ENCODE measurements at regions not wholly inside any gene's neighbourhood (a gene's known extent, or its start where the extent isn't known, plus 50 kb on each side); places are given as distances from the start of the nearest gene placed in this dataset.
"Not testable (repeated sequence)": the region's sequence is repeated elsewhere in the genome, so short reads cannot be mapped to it uniquely, and the experiment has no call there.

DNA sequence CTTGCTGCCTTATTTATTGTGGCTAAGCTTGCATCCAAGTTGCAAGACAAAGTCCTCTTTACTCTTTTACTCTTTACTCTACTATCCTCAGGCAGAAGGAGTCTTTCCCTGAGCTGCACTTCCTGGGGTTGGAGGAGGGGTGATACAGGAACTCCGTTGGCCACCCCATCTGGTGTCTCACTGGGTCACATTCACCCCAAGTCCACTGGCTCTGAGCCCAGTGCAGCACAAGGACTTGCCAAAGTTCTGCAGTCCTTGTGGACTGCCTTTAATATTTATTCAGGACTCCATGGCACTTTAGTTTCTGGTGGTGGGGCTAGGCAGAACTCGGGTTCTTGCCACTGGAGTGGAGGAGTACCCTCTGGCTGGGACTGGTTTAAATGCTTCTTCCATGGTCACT lies 165.4 kb upstream of the KCNH8 start:
- Histone ChIP-seq H3K27me3 (no peaks in the 10 kb centered on the region), H3K4me1 (ENCODE audit: insufficient read depth) (no peaks in the 10 kb centered on the region), H3K4me3 (no peak overlapping the region), H3K36me3 (no peaks in the 10 kb centered on the region), H3K9me3 (no peaks in the 10 kb centered on the region), H3K27ac (no peak overlapping the region)
- no peak for DNase-seq
- TF ChIP-seq, protein P1, sequence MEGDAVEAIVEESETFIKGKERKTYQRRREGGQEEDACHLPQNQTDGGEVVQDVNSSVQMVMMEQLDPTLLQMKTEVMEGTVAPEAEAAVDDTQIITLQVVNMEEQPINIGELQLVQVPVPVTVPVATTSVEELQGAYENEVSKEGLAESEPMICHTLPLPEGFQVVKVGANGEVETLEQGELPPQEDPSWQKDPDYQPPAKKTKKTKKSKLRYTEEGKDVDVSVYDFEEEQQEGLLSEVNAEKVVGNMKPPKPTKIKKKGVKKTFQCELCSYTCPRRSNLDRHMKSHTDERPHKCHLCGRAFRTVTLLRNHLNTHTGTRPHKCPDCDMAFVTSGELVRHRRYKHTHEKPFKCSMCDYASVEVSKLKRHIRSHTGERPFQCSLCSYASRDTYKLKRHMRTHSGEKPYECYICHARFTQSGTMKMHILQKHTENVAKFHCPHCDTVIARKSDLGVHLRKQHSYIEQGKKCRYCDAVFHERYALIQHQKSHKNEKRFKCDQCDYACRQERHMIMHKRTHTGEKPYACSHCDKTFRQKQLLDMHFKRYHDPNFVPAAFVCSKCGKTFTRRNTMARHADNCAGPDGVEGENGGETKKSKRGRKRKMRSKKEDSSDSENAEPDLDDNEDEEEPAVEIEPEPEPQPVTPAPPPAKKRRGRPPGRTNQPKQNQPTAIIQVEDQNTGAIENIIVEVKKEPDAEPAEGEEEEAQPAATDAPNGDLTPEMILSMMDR (IDR thresholded peaks at IDR 0.05) = no peak
- no peak for TF ChIP-seq POLR2A (IDR thresholded peaks at IDR 0.05)
- intact Hi-C loops (cut with DNase I) = no loop called here
- WGBS, 3 donors = 18 to 38% (median 26%) methylated on average over 1 to 2 of the region's 2 CpGs

DNA sequence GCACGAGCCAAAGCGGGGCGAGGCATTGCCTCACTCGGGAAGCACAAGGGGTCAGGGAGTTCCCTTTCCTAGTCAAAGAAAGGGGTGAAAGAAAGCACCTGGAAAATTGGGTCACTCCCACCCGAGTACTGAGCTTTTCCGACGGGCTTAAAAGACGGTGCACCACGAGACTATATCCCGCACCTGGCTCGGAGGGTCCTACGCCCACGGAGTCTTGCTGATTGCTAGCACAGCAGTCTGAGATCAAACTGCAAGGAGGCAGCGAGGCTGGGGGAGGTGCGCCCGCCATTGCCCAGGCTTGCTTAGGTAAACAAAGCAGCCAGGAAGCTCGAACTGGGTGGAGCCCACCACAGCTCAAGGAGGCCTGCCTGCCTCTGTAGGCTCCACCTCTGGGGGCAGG lies 172.2 kb upstream of the KCNH8 start:
- 80 to 84% (median 80%) methylated on average over 16 to 17 of the region's 17 CpGs for whole genome bisulfite sequencing, 3 donors
- H3K9me3 ChIP-seq; H3K4me1 ChIP-seq (ENCODE audit: insufficient read depth); intact Hi-C loops (cut with DNase I); H3K27ac ChIP-seq; H3K36me3 ChIP-seq; DNase-seq; H3K27me3 ChIP-seq; H3K4me3 ChIP-seq: not testable (repeated sequence)

DNA sequence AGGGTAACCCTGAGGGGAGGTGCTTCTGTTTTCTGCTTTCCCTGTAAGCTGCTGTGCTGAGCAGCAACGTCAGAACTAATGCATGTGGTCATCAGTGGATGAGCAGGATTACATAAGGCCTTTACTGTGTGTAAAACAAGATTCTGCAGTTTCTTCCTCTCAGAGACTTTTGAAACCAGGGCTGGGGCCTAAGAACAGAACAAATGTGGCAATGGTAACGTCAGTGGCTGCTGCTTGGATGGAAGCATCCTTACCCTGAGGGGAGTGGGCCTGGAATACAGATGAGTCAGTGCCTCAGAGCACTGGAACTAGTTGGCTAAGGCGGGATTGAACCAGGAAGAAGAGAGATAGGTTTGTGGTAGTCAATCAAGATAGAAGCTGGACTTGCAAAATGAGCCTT lies 180.2 kb upstream of the KCNH8 start:
- intact Hi-C loops (cut with DNase I) = no loop called here
- no peak overlapping the region for H3K27ac ChIP-seq
- no peaks in the 10 kb centered on the region for H3K4me1 ChIP-seq (ENCODE audit: insufficient read depth)
- no peak overlapping the region for H3K4me3 ChIP-seq
- H3K36me3 ChIP-seq = no peaks in the 10 kb centered on the region
- TF ChIP-seq, protein P1 (IDR thresholded peaks at IDR 0.05) = no peak
- TF ChIP-seq EP300 (IDR thresholded peaks at IDR 0.05) (no peak), POLR2A (IDR thresholded peaks at IDR 0.05) (no peak)
- 71 to 74% (median 73%) methylated on average over 3 of the region's 3 CpGs for WGBS, 3 donors
- no peaks in the 10 kb centered on the region for H3K9me3 ChIP-seq
- DNase-seq = no peak
- no peaks in the 10 kb centered on the region for H3K27me3 ChIP-seq

DNA sequence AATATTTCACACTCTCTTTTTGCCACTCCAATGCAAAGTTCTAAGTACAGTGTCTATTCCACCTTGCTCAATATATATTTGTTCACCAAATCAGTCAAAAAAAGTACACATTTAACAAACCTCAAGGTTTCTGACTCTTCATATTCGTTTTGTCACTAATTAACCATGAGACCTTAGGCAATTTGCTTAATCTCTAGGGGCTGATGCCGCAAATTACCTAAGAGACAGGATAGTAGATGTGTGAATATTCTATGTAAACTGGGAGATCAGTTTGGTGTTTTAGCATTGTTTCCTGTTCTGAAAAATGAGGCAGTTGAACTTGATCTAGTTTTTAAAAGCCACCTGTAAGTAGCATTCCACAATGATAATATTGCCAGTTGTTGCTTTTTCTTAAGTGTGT lies 182.5 kb upstream of the KCNH8 start:
- H3K9me3 ChIP-seq = no peaks in the 10 kb centered on the region
- no peaks in the 10 kb centered on the region for H3K27me3 ChIP-seq
- no peak overlapping the region for H3K4me3 ChIP-seq
- no peaks in the 10 kb centered on the region for H3K4me1 ChIP-seq (ENCODE audit: insufficient read depth)
- TF ChIP-seq, protein P1 (IDR thresholded peaks at IDR 0.05) = no peak
- TF ChIP-seq POLR2A (IDR thresholded peaks at IDR 0.05) (no peak), EP300 (IDR thresholded peaks at IDR 0.05) (no peak)
- intact Hi-C loops (cut with DNase I) = no loop called here
- no peaks in the 10 kb centered on the region for H3K36me3 ChIP-seq
- H3K27ac ChIP-seq = no peak overlapping the region
- WGBS, 3 donors = 74 to 87% (median 76%) methylated on average over 2 of the region's 2 CpGs
- DNase-seq = no peak

DNA sequence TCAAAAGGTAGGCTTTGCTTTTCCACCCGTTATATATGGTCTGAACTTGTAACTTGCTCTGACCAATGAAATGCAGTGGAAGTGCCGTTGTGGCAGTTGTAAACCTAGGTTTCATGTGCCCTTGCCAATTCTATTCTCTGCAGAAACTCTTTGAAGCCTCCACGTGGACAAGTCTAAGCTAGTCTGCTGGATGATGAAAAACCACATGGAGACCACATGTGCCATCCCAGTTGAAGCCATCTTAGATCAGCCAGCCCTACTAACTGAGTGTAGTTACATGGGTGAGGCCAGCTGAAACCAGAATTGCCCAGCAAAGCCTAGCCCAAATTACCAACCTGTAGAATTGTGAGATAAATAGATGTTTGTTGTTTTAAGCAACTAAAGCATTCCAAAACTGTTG lies 183.7 kb upstream of the KCNH8 start:
- WGBS, 3 donors = 75 to 81% (median 77%) methylated on average over 3 of the region's 3 CpGs
- no peak for TF ChIP-seq EP300 (IDR thresholded peaks at IDR 0.05)
- TF ChIP-seq POLR2A (IDR thresholded peaks at IDR 0.05) = no peak
- TF ChIP-seq, protein P1 (IDR thresholded peaks at IDR 0.05) = no peak
- Histone ChIP-seq H3K4me1 (ENCODE audit: insufficient read depth) (no peaks in the 10 kb centered on the region), H3K9me3 (no peaks in the 10 kb centered on the region), H3K27me3 (no peaks in the 10 kb centered on the region), H3K27ac (no peak overlapping the region), H3K36me3 (no peaks in the 10 kb centered on the region), H3K4me3 (no peak overlapping the region)
- DNase-seq = no peak
- intact Hi-C loops (cut with DNase I) = no loop called here

Measured in ovary (tissue), 7 donors.